WTC11 (cell line): ENCODE measurements at regions not wholly inside any gene's neighbourhood (a gene's known extent, or its start where the extent isn't known, plus 50 kb on each side); places are given as distances from the start of the nearest gene placed in this dataset.

Experiments used
- ATF1 ChIP-seq: sonication (generic); formaldehyde crosslinking; IDR thresholded peaks from 2 replicates; pipeline ENCODE4 v1.8.1; 2023; ENCODE audit warnings: mild to moderate bottlenecking, moderate library complexity, missing genetic modification reagents
- TEAD1 ChIP-seq: sonication (generic); formaldehyde crosslinking; IDR thresholded peaks from 2 replicates; pipeline ENCODE4 v1.8.0; 2022; ENCODE audit warnings: mild to moderate bottlenecking, missing genetic modification reagents
- ZNF121 ChIP-seq: sonication (generic); formaldehyde crosslinking; IDR thresholded peaks from 2 replicates; pipeline ENCODE4 v1.8.0; 2023; ENCODE audit warnings: missing genetic modification reagents
- ZNF423 ChIP-seq: fragments of 250-450 bp; sonication (Bioruptor Pico); IDR thresholded peaks from 2 replicates; pipeline ENCODE4 v2.1.2; 2022; ENCODE audit warnings: mild to moderate bottlenecking, moderate library complexity
- ZNF671 ChIP-seq: fragments of 250-450 bp; sonication (Bioruptor Pico); IDR thresholded peaks from 2 replicates; pipeline ENCODE4 v1.8.0; 2021; ENCODE audit warnings: mild to moderate bottlenecking
- TF ChIP-seq, protein P1 (sequence below): sonication (generic); formaldehyde crosslinking; IDR thresholded peaks from 2 replicates; pipeline ENCODE4 v1.8.1; 2022; ENCODE audit warnings: mild to moderate bottlenecking, moderate library complexity, missing genetic modification reagents
- TF ChIP-seq, protein P2 (sequence below): sonication (generic); formaldehyde crosslinking; IDR thresholded peaks from 2 replicates; pipeline ENCODE4 v1.8.0; 2022; ENCODE audit warnings: missing genetic modification reagents
- TF ChIP-seq, protein P3 (sequence below): fragments of 200-600 bp; IDR thresholded peaks from 2 replicates; pipeline ENCODE4 v1.8.0; 2022; ENCODE audit warnings: antibody characterized with exemption

DNA sequence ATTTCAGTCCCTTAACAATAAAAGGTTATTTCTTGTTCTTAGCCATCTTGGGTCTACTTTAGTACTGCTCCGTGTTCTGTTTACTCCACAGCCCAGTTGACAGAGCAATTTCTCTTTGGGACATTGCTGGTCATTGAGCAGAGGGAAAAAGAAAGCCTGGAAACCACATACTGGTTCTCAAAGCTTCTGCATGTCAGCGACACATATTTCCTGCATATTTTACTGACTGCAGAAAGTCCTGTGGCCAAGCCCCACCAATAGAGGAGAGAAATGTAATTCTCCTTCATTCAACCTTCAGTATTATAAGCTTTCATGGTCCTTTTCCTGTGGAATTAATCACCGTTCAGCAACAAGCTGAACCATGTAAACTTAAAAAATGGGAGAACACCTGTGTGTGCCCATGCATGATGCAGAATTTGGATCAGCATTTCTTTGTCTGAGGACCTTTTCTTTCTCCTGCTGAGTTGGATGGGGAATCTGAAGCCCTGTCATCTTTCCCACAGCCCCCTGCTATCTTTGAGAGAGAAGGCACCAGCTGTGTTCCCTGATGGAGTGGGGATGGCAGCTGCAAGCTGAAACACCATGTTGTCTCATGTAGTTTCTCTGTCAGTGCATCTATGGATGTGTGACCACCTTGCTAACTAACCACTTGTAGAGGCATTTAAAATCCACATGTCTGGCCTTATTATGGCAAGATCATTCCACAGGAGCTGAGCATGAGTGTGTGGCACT lies 431.6 kb downstream of the MEIS1 start:
- TF ChIP-seq, protein P1, sequence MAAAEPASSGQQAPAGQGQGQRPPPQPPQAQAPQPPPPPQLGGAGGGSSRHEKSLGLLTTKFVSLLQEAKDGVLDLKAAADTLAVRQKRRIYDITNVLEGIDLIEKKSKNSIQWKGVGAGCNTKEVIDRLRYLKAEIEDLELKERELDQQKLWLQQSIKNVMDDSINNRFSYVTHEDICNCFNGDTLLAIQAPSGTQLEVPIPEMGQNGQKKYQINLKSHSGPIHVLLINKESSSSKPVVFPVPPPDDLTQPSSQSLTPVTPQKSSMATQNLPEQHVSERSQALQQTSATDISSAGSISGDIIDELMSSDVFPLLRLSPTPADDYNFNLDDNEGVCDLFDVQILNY (CRISPR knock-in tag) = no peak
- TF ChIP-seq ZNF121 (no peak), TEAD1 (no peak), ATF1 (no peak), ZNF671 (CRISPR knock-in tag) (no peak), ZNF423 (CRISPR knock-in tag) (no peak)
- TF ChIP-seq, protein P2, sequence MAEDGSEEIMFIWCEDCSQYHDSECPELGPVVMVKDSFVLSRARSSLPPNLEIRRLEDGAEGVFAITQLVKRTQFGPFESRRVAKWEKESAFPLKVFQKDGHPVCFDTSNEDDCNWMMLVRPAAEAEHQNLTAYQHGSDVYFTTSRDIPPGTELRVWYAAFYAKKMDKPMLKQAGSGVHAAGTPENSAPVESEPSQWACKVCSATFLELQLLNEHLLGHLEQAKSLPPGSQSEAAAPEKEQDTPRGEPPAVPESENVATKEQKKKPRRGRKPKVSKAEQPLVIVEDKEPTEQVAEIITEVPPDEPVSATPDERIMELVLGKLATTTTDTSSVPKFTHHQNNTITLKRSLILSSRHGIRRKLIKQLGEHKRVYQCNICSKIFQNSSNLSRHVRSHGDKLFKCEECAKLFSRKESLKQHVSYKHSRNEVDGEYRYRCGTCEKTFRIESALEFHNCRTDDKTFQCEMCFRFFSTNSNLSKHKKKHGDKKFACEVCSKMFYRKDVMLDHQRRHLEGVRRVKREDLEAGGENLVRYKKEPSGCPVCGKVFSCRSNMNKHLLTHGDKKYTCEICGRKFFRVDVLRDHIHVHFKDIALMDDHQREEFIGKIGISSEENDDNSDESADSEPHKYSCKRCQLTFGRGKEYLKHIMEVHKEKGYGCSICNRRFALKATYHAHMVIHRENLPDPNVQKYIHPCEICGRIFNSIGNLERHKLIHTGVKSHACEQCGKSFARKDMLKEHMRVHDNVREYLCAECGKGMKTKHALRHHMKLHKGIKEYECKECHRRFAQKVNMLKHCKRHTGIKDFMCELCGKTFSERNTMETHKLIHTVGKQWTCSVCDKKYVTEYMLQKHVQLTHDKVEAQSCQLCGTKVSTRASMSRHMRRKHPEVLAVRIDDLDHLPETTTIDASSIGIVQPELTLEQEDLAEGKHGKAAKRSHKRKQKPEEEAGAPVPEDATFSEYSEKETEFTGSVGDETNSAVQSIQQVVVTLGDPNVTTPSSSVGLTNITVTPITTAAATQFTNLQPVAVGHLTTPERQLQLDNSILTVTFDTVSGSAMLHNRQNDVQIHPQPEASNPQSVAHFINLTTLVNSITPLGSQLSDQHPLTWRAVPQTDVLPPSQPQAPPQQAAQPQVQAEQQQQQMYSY (CRISPR knock-in tag) = no peak
- TF ChIP-seq, protein P3, sequence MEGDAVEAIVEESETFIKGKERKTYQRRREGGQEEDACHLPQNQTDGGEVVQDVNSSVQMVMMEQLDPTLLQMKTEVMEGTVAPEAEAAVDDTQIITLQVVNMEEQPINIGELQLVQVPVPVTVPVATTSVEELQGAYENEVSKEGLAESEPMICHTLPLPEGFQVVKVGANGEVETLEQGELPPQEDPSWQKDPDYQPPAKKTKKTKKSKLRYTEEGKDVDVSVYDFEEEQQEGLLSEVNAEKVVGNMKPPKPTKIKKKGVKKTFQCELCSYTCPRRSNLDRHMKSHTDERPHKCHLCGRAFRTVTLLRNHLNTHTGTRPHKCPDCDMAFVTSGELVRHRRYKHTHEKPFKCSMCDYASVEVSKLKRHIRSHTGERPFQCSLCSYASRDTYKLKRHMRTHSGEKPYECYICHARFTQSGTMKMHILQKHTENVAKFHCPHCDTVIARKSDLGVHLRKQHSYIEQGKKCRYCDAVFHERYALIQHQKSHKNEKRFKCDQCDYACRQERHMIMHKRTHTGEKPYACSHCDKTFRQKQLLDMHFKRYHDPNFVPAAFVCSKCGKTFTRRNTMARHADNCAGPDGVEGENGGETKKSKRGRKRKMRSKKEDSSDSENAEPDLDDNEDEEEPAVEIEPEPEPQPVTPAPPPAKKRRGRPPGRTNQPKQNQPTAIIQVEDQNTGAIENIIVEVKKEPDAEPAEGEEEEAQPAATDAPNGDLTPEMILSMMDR = no peak
